Breast epithelium (tissue), 3 donors: ENCODE measurements at regions not wholly inside any gene's neighbourhood (a gene's known extent, or its start where the extent isn't known, plus 50 kb on each side); places are given as distances from the start of the nearest gene placed in this dataset.

Source experiments
- POLR2AphosphoS5 ChIP-seq, 3 donors: sonication (generic); formaldehyde crosslinking; IDR thresholded peaks; one replicate each; pipeline ENCODE4 v1.6.1; 2017; ENCODE audit warnings: antibody characterized with exemption in 3 of 3
- TF ChIP-seq, protein P1 (sequence below), 3 donors: fragments of 450-650 bp; IDR thresholded peaks; one replicate each; pipeline ENCODE4 v1.5.1; 2016 to 2017; ENCODE audit warnings: antibody characterized with exemption in 3 of 3, mild to moderate bottlenecking in 3 of 3, moderate library complexity in 3 of 3

DNA sequence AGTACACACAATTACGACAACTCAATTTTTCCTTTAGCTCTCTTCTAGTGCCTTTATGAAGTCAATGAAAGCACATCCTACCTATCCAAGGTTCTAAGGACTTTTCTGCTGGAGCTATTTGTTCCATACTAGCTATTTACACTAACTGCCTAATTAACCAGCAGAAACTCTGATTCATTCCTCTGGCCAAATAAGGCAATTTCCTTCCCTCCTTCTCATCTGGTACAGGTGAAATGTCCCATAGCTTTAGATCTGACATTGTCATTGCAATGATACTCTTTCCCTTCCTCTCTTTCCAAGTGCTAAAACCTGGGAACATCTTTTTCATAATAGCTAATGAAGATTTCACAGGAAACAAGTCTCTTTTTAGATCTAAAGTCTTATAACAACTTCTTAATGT, 521.7 kb downstream of the SOX2 start:
- TF ChIP-seq, protein P1, sequence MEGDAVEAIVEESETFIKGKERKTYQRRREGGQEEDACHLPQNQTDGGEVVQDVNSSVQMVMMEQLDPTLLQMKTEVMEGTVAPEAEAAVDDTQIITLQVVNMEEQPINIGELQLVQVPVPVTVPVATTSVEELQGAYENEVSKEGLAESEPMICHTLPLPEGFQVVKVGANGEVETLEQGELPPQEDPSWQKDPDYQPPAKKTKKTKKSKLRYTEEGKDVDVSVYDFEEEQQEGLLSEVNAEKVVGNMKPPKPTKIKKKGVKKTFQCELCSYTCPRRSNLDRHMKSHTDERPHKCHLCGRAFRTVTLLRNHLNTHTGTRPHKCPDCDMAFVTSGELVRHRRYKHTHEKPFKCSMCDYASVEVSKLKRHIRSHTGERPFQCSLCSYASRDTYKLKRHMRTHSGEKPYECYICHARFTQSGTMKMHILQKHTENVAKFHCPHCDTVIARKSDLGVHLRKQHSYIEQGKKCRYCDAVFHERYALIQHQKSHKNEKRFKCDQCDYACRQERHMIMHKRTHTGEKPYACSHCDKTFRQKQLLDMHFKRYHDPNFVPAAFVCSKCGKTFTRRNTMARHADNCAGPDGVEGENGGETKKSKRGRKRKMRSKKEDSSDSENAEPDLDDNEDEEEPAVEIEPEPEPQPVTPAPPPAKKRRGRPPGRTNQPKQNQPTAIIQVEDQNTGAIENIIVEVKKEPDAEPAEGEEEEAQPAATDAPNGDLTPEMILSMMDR (IDR thresholded peaks at IDR 0.05), result no peak
- no peak for TF ChIP-seq POLR2AphosphoS5 (IDR thresholded peaks at IDR 0.05)
